ENCODE measurements at regions not wholly inside any gene's neighbourhood (a gene's known extent, or its start where the extent isn't known, plus 50 kb on each side); places are given as distances from the start of the nearest gene placed in this dataset.
"Not testable (repeated sequence)": the region's sequence is repeated elsewhere in the genome, so short reads cannot be mapped to it uniquely, and the experiment has no call there.

GRCh38 chr4:102397056-102397455 lies 51.8 kb upstream of the SLC39A8 start:
- intact Hi-C loops (cut with micrococcal nuclease); DNase-seq; ATAC-seq: not testable (repeated sequence)

GRCh38 chr4:102399021-102399420 lies 53.7 kb upstream of the SLC39A8 start:
- DNase-seq (no peak), ATAC-seq (no peak)
- intact Hi-C loops (cut with micrococcal nuclease) = no loop called here

GRCh38 chr4:102400898-102401297 lies 55.6 kb upstream of the SLC39A8 start:
- intact Hi-C loops (cut with micrococcal nuclease) = no loop called here
- DNase-seq = no peak
- ATAC-seq = no peak

- ATAC-seq = no peak
- intact Hi-C loops (cut with micrococcal nuclease) = no loop called here
- DNase-seq = no peak
Measured at GRCh38 chr4:102402223-102402622, 56.9 kb upstream of the SLC39A8 start.

DNA sequence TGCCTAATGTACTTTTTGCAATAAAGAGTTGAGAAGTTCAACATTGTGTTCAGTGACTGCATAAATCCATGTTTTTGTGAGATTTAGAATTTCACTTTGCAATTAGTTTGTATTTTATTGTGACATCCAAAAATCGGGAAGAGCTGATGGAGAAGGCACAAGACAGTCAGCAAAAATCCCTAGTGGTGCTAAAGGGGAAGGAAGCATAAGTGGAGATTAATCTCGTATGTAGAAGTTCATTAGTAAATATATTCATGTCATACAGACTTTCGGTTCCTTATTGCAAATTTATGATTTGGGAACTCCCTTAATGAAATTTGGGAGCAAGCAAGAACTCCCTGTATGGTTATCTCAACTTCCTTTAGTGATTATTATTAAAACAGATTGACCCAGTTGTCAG lies 57.8 kb upstream of the SLC39A8 start:
- intact Hi-C loops (cut with micrococcal nuclease) = no loop called here
- ATAC-seq (no peak), DNase-seq (no peak)

DNA sequence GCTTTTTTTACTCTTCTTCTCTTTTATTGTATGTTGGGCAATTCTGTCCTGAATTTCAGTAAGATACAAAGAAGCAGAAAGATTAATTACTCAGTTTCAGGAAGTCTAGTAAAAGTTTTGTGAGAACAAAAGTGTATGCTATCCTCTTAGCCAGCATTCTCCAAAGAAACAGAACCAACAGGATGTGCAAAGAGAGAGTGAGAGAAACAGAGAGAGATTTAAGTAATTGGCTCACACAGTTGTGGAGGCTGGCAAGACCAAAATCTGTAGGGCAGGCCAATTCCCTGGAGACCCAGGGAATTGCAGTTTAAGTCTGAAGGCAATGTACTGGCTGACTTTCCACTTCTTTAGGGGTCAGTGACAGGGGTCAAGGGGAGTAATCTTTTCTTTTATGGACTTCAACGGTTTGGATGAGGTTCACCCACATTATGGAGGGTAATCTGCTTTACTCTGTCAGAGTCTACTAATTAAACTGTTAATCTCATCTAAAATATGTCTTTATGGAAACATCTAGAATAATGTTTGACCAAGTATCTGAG lies 59.2 kb upstream of the SLC39A8 start:
- no peak for ATAC-seq
- intact Hi-C loops (cut with micrococcal nuclease) = no loop called here
- no peak for DNase-seq

DNA sequence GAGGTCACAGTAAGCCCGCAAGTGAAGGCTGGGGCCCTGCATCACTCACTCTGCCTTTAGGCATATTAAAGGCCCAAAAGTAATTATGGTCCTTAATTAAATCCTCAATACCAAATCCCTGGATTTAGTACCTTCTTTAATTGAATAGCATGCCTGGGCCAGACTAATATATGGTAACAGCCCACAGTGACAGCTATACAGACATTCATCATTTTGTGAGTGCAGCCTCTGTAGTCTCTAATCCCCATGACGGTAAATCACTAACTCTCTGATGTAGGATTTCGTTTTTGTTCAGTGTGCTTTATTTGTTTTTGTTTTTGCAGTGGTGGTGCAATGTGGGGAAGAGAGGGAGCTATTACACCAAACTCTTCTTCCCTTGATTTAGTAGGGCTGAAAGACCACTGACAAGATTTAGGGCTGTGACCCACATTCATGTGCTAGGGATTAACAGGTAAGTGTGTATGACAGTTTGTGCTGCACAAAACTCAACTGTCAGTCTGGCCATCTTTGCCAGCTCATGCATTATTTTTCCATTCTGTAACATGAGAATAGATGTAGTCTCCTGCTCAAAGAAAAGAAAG lies 60.6 kb upstream of the SLC39A8 start:
- no peak for ATAC-seq
- intact Hi-C loops (cut with micrococcal nuclease) = no loop called here
- DNase-seq = no peak

- DNase-seq; ATAC-seq; intact Hi-C loops (cut with micrococcal nuclease): not testable (repeated sequence)
Measured at GRCh38 chr4:102410884-102411283, 65.6 kb upstream of the SLC39A8 start.

DNA sequence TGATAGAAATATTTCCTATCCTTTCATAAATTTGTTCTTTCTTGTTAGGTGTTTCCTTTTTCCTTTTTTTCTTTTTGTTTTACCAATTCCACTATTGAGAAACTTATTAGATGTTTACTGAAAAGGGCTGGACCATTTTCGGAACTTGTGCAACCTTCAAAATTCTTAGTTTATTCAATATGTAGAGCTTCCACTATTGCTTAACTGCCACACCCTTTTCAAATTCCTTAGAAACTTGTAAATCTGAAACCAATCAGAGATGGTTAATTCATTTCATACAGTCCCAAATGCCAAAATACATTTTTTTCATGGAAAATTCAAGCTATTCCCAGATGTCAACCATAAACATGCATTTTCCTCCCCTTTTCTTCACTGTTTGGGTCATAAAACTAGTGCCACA lies 66.1 kb upstream of the SLC39A8 start:
- DNase-seq = no peak
- intact Hi-C loops (cut with micrococcal nuclease) = no loop called here
- ATAC-seq = no peak

- DNase-seq (no peak), ATAC-seq (no peak)
- intact Hi-C loops (cut with micrococcal nuclease) = no loop called here
Measured at GRCh38 chr4:102416765-102417164, 71.5 kb upstream of the SLC39A8 start.

GRCh38 chr4:102420563-102421398 lies 75.5 kb upstream of the SLC39A8 start:
- DNase-seq = no peak
- ATAC-seq = no peak
- intact Hi-C loops (cut with micrococcal nuclease) = no loop called here

DNA sequence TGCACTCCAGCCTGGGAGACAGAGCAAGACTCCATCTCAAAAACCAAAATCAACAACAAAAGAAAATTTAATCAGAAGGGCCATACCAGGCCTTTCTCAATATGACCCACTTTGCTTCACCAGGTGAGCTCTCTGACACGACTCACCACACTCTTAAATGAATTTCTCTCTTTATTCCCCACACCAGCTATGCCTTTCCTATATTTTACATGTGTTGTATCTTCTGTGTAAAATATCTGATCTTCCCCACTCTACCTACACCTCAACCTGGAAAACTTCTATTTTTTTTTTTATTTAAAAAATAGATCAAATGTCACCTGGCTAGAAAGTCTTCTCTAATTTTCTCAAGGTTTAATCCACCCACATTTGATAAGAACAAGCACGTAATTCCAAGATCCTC lies 77.6 kb upstream of the SLC39A8 start:
- ATAC-seq = no peak
- intact Hi-C loops (cut with micrococcal nuclease) = no loop called here

DNA sequence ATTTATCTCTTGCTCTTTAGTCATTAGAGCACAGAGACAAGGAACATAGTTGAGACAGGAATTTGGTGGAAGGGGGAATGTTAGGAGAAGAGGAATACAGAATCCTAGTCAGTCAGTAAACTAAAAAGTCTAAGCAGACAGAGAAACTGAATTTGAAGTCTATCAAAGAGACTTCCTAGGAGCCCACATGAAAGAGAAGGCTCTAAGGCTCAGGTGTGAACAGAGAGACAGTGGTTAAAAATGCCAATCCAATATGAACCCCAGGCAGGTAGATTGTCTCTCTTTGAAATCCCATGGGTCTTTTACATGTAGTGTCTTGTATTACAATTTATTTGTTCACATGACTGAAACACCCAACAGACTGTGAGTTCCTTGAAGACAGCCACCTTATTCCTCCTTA lies 77.8 kb upstream of the NFKB1 start:
- no peak for DNase-seq
- intact Hi-C loops (cut with micrococcal nuclease) = no loop called here
- no peak for ATAC-seq

More for the DNA sequence above, 77.6 kb upstream of the SLC39A8 start:
- no peak for DNase-seq

DNA sequence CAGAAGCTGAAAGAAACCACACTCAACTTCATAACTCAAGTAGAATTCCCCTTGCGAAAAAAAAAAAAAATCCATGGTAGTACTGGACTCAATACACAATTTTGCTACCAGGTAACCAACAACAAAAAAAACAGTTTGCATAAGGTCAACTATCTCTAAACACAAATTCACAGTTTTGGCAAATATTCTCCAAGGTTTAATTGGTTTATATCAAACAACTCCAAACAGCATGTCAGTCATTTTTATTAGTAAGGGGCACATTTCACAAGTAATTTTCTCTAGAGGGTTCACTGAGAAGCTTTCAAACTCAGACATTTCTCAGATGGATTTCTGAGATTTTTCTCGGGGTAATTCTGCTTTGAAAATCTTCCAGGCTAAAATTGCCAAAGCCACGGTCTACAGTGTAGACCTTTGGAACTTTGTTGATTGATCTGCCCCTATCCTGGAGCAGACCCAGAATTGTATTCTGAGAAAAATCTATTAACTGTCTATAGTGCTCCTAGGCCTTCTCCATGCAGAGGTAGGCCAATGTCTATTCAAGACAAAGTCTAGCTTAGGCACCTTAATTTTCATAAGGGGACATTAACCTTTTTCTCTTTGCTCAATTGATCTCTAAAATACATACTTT lies 73.7 kb upstream of the NFKB1 start:
- intact Hi-C loops (cut with micrococcal nuclease) = no loop called here
- no peak for ATAC-seq

DNA sequence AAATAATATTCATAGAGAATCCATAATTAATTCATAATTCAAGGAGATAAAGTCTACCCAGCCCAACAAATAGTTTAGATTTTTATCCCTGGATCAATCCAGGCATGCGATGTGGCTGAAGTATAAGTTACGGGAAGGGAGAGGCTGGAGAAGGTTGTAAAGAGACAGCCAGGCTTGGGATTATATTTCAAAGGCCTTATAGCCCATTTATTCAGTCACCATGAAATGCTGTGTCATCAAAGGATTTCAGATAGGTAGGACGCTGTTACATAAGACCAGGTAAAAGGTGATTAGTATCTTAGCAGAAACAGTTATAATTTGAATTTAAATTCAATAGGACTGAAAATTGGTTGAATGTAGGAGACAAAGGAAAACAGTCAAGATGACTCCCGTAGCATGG lies 73.0 kb upstream of the NFKB1 start:
- DNase-seq = no peak
- intact Hi-C loops (cut with micrococcal nuclease) = no loop called here
- ATAC-seq = no peak

More for the DNA sequence above, 73.7 kb upstream of the NFKB1 start:
- DNase-seq = no peak

DNA sequence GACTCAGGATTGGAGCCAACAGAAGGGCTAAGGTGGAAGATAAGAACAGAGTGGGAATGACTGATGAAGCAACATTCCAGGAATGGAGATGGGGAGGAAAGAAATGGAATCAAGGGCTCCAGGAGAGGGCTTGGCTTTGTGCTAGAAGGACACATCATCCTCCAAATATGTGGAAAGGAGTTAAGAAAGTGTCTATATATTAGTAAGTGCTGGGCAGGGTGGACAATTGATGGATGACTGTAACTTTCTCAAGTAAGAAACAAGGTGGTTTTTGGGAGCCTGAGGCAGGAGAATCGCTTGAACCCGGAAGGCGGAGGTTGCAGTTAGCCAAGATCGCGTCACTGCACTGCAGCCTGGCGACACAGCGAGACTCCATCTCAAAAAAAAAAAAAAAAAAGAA lies 71.6 kb upstream of the NFKB1 start:
- no peak for ATAC-seq
- DNase-seq = no peak
- intact Hi-C loops (cut with micrococcal nuclease) = no loop called here

DNA sequence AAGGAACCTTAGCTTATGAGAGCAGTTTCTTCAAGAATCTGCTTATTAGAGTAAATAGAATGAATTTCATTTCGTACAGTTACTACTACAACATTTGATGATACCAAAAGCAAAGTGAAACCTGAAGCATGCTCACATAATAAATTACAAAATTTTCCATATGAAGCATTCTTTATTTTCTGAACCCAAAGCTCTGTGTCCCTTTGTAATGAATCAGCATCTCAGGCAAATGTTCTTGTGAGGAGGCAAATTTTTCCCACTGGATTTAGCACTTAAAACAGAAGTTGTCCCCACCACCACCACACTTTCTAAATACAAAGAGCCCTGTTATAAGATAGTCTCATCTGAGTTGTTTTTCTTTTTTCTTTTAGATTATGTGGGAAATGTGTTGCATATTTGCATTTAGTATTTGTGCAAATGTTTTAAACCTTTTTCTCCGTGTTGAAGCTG lies 70.7 kb upstream of the NFKB1 start:
- DNase-seq (no peak), ATAC-seq (no peak)
- intact Hi-C loops (cut with micrococcal nuclease) = no loop called here

DNA sequence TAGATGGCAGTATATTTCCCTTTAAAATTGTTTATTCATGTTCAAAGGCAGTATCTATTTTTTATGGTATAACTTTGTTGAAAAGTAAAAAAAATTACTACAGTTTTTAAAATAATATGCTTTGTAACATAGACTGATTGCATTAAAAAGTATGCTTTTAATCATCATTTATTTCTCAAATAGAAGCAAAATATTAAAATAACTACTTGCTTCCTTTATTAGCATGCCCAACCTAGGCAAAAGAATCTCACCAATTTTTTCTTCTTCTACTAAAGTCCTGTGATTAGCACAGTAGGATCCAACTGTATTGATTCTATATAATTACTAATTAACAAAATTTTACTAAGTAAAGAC lies 69.6 kb upstream of the NFKB1 start:
- intact Hi-C loops (cut with micrococcal nuclease) = no loop called here
- ATAC-seq (no peak), DNase-seq (no peak)

GRCh38 chr4:102437111-102437510 lies 64.0 kb upstream of the NFKB1 start:
- no peak for DNase-seq
- ATAC-seq = no peak
- intact Hi-C loops (cut with micrococcal nuclease) = no loop called here

All from left ventricle myocardium superior (tissue), 1 donor.